NCI-H2107 treated with DMSO at 0.1 percent for 48 hours (cell line): ENCODE measurements at regions not wholly inside any gene's neighbourhood (a gene's known extent, or its start where the extent isn't known, plus 50 kb on each side); places are given as distances from the start of the nearest gene placed in this dataset.
"Not testable (repeated sequence)": the region's sequence is repeated elsewhere in the genome, so short reads cannot be mapped to it uniquely, and the experiment has no call there.

Source experiments
- DNase-seq: peaks from one replicate; lab custom pipeline; 2025; ENCODE audit not compliant: unreplicated experiment; lab: John Stamatoyannopoulos, UW

DNA sequence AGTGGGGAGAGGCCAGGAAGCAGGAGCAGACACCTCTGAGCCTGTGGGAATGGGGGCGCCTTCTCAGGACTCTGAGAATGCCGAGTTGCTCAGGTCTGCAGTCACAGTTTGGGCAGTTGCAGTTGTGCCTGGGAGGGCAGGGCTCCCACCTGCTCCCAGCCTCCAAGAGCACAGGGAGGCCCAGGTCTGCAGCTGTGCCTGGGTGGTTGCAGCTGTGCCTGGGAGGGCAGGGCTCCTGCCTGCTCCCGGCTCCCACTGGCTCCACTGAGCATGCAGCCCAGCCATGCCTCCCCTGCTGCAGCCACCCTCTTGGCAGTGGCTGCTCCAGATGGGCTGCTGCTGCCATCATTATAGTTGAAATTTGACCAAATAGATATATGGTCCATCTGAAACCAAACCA lies 1062.8 kb upstream of the ACO1 start:
- DNase-seq, result no peak

DNA sequence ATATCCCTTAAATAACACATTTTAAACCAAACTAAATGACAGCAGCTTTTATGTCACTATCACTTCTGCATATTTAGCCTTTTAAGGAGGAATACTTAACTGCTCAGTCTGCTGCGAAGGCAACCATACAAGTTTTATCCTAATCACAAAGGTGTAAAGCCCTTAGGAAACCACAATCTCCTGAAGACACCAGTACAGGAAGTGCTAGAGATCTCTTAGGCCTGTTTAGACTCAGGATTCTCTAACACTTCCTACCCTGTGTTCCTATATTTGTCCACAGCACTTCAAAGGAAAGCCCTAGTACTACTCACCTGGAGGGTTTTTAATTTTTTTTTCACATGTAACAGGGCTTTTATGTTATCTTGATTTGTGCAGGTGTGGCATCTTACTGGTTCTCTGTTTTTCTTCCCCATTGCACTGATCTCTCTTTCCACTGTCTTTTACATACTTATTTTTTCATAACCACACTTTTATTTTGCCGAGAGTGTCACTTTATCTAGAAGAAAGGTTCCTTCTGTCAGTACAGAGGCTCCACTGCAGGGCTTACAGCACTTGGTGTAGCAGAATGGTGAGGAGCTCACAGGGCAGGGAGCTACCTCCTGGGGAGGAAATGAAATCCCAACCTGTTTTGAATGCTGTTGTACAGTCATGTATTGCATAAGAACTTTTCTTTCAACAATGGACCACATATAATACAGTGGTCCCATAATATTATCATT lies 1060.6 kb upstream of the ACO1 start:
- DNase-seq, result no peak

DNA sequence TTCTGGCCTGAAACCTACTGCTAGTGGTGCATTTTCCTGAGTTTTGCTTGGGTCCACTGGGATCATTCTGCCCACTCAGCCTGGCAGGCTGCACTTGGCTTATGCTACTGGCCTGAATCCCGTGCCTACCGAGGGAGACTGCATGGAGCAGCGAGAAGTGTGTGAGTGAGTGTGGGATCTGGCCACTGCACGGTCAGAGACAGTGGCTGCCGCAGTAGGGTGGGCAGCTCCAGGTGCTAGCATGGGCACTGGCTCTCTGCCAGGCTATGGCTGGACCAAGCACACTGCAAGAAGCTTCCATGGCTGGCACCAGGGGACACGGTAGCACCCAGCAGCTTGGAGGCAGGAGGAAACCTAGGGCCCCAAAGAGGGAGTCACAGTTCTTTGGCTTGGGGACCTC lies 1058.7 kb upstream of the ACO1 start:
- DNase-seq, result no peak

GRCh38 chr9:31326883-31327282 lies 1057.6 kb upstream of the ACO1 start:
- not testable (repeated sequence) for DNase-seq

GRCh38 chr9:31334837-31335528 lies 1049.5 kb upstream of the ACO1 start:
- DNase-seq, result no peak

- no peak for DNase-seq
These were observed 1048.8 kb upstream of the ACO1 start for GRCh38 chr9:31335529-31336234.

DNA sequence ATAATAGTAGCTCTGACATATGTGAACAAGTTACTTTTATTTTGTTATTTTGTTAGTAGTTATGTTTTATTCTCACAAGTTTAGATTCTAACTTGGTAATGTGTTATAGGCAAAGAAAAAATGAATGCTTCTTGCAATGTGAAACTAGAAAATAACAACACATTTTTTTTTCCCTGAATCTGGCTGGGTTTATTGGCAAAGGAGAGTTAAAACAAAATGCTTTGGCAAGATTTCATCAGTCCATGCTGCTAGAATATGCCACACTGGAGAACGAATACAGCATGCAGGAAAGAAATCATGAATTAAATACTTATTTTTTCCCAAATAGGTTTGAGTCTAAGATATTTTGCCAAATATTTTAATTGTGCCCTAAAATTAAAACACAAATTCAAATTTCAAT lies 1048.1 kb upstream of the ACO1 start:
- DNase-seq, result no peak

DNA sequence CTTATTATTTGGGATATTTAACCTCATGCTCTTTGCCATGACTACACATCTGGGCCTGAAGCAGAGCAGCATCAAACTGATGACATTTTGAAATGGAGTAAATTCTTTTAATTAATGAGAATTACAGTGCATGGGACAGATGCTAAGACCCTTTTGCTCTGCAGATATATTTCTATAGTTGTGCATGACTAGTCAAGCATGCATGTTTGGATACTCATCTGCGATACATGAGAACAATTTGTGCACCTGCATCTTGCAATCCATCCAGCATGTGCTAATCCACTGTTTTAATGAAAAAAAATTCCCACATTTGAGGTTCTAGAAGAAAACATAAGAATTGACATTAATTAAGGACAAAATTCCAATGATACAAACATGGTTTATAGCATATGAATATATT lies 1047.6 kb upstream of the ACO1 start:
- no peak for DNase-seq

- peak; percentile 21 for DNase-seq
These were observed 1037.3 kb upstream of the ACO1 start for GRCh38 chr9:31347082-31347617.

GRCh38 chr9:31355159-31355882 lies 1029.1 kb upstream of the ACO1 start:
- DNase-seq, result no peak

GRCh38 chr9:31355965-31356364 lies 1028.5 kb upstream of the ACO1 start:
- peak; percentile 10 for DNase-seq

DNA sequence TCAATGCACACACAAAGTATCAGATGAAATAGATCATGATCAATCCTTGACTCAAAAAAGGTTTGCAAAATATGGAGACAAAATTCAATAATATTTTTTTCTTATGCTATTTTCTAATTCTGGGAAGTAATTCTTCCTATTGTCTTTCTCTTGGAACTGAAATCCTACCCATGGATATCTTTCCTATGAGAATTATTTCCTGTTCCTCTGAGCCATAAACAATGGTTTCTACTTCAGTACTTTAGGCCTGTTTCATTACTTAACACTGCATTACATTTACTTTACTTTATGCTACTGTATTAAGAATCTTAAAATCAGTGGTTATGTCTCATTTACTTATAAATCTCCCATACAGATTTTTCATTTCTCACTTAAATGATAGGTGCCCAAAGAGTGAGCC lies 1025.4 kb upstream of the ACO1 start:
- DNase-seq, result no peak

GRCh38 chr9:31364171-31364570 lies 1020.3 kb upstream of the ACO1 start:
- no peak for DNase-seq

DNA sequence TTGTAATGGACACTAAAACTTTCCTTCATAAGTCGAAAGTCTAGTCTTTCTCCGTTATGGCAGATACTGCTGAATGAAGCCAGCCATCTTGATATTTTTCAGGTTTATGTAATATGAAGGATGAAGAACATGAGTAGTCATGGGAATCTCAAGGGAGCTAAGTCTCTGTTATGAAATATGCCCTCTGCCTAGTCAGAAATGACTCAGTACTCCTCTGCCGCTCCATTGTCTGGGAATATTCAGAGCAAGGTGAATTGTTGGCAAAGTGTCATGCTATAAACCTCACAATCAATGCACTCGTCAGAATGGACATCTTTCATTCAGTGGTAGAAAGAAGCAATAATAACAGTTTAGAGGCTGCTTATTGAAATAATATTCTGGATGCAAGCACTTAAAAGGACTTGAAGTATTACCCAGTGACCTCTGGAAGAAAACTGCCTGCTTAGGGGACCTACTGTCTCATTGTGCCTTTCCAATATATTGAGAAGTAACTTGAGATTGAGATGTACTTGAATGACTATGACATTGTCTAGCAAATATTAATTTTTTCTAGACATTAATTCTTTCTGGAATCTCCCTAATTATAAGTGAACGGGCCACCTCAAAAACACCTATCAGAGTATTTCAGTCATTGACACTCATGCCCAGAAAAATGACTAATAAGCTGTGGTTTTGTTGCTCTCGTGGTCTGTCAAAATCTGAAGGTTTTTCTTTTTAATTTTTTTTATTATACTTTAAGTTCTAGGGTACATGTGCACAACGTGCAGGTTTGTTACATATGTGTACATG lies 1011.5 kb upstream of the ACO1 start:
- no peak for DNase-seq

DNA sequence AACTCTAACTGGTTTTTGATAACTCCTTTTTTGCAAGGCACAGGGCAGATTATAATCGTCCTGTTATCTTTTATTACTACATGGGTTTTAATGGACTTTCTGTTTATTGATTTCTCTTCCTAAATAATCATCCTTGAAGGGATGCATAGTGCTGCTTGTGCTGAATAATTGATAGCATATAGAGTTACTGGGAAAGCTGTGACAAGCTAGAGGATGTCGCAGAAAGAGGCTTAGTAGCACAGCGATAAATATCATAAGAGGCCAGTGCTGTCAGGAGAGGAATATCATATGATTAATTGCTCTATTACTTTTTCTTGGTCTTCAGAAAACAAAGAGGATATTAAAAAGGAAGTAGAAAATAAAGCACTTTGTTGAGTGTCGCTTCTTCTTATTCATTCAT lies 1007.1 kb upstream of the ACO1 start:
- no peak for DNase-seq

DNA sequence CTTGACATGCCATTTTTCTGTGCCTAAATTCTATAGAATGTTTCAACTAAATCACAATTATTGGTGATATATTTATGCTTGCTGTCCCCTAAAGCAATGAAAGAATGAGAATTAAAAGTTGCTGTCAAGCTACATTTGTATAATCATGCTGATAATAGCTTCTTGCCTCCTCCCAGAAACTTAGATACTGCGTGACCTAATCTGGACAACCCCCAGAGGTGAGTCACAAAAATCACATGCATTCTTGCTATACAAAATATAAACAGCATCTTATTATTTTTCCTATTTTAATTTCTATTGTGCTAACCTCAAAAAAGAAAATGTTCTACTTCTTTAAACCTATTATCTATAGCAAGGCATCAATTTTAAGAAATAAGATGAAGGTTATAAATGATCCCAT lies 995.8 kb upstream of the ACO1 start:
- no peak for DNase-seq

- DNase-seq, result no peak
These were observed 995.4 kb upstream of the ACO1 start for GRCh38 chr9:31389075-31389474.

DNA sequence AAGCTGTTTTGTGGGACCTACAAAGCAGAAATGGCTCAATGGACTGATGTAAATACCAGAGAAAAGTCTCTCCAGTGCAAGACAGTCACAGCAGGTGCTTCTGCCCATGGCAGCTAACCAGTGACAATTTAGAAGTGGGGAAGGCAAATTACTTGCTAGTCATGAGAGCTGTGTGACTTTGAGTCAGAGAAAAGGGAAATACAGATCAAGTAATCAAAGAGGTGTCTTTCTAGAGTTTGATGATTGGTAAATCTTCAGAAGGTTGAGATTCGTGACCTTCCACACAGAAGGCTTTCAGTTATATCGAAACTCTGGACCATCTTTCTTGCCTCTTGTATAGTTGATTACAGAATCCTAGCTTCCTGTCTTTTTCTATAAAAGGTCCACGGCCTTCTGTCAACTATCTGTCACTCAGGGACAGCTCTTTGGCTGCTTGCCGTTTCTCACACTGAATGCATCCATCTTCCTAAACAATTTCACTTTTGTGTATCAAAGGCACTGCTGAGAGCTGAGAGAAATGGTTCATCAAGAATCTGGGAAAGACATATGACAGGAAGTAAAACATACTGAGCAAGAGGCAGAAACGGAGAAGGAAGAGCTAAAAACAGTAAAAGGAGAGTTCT lies 993.9 kb upstream of the ACO1 start:
- DNase-seq, result no peak

- no peak for DNase-seq
These were observed 991.2 kb upstream of the ACO1 start for GRCh38 chr9:31393240-31393639.

DNA sequence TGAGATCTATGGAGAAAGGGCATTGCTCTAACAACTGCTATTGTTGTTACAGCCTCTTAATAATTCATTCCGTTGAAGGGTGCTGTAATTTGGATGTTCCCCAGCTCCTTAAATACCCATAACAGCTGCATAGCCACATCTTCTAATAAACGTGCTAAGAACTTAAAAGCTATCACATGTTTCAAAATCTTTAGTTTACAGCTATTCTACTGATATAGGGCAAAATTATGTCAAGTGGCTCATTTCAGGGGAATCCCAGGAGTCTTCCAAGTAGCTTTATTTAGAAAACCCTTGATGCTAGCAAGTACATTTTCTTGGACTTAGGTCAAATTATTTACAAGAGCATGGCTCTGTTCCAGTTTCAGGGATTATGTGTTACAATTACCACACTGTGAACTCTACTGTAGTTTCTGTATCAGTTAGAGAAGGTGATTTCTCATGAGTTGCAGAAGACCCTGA lies 990.4 kb upstream of the ACO1 start:
- DNase-seq, result no peak
